ENCODE measurements at regions not wholly inside any gene's neighbourhood (a gene's known extent, or its start where the extent isn't known, plus 50 kb on each side); places are given as distances from the start of the nearest gene placed in this dataset.

GRCh38 chr2:65678779-65679391 lies 246.5 kb upstream of the SPRED2 start:
- Histone ChIP-seq H3K9me3 (no peaks in the 10 kb centered on the region), H3K27me3 (no peaks in the 10 kb centered on the region), H3K27ac (no peak overlapping the region), H3K4me1 (no peaks in the 10 kb centered on the region), H3K4me3 (replicated peaks in 1 of 3) (no peak overlapping the region), H3K36me3 (no peaks in the 10 kb centered on the region)
- no peak for DNase-seq
- 89 to 92% methylated on average over 5 of the region's 5 CpGs for WGBS, 2 donors
- intact Hi-C loops (cut with DNase I), result no loop called here
- TF ChIP-seq CTCF (IDR thresholded peaks at IDR 0.05), result no peak
- TF ChIP-seq POLR2A (IDR thresholded peaks at IDR 0.05), result no peak

GRCh38 chr2:65675350-65675749 lies 243.0 kb upstream of the SPRED2 start:
- TF ChIP-seq POLR2A (IDR thresholded peaks at IDR 0.05) (no peak), CTCF (IDR thresholded peaks at IDR 0.05) (no peak)
- Histone ChIP-seq H3K4me3 (replicated peaks in 1 of 3) (no peak overlapping the region), H3K27me3 (no peaks in the 10 kb centered on the region), H3K4me1 (no peaks in the 10 kb centered on the region), H3K36me3 (no peaks in the 10 kb centered on the region), H3K27ac (no peak overlapping the region), H3K9me3 (no peaks in the 10 kb centered on the region)
- intact Hi-C loops (cut with DNase I), result no loop called here
- no peak for DNase-seq
- WGBS, 2 donors, result 94 to 95% methylated on average over 4 of the region's 4 CpGs

- DNase-seq, result no peak
- no peaks in the 10 kb centered on the region for H3K36me3 ChIP-seq
- no peak overlapping the region for H3K27ac ChIP-seq
- H3K4me1 ChIP-seq, result no peaks in the 10 kb centered on the region
- 18 to 80% methylated on average over 2 of the region's 2 CpGs for WGBS, 2 donors
- TF ChIP-seq CTCF (IDR thresholded peaks at IDR 0.05) (no peak), POLR2A (IDR thresholded peaks at IDR 0.05) (no peak)
- intact Hi-C loops (cut with DNase I), result no loop called here
- H3K27me3 ChIP-seq, result no peaks in the 10 kb centered on the region
- H3K9me3 ChIP-seq, result no peaks in the 10 kb centered on the region
- H3K4me3 ChIP-seq (replicated peaks in 1 of 3), result no peak overlapping the region
These were observed 239.4 kb upstream of the SPRED2 start for GRCh38 chr2:65671670-65672242.

GRCh38 chr2:65669574-65669973 lies 237.2 kb upstream of the SPRED2 start:
- no peaks in the 10 kb centered on the region for H3K4me1 ChIP-seq
- H3K9me3 ChIP-seq, result no peaks in the 10 kb centered on the region
- TF ChIP-seq CTCF (IDR thresholded peaks at IDR 0.05) (no peak), POLR2A (IDR thresholded peaks at IDR 0.05) (no peak)
- 95 to 98% methylated on average over 2 of the region's 2 CpGs for WGBS, 2 donors
- H3K27me3 ChIP-seq, result no peaks in the 10 kb centered on the region
- intact Hi-C loops (cut with DNase I), result no loop called here
- H3K36me3 ChIP-seq, result no peaks in the 10 kb centered on the region
- no peak overlapping the region for H3K4me3 ChIP-seq (replicated peaks in 1 of 3)
- no peak overlapping the region for H3K27ac ChIP-seq
- no peak for DNase-seq

- Histone ChIP-seq H3K27me3 (no peaks in the 10 kb centered on the region), H3K9me3 (no peaks in the 10 kb centered on the region), H3K4me1 (no peaks in the 10 kb centered on the region), H3K36me3 (no peaks in the 10 kb centered on the region), H3K27ac (no peak overlapping the region), H3K4me3 (replicated peaks in 1 of 3) (no peak overlapping the region)
- intact Hi-C loops (cut with DNase I), result no loop called here
- DNase-seq, result no peak
- no peak for TF ChIP-seq POLR2A (IDR thresholded peaks at IDR 0.05)
- TF ChIP-seq CTCF (IDR thresholded peaks at IDR 0.05), result no peak
These were observed 236.3 kb upstream of the SPRED2 start for GRCh38 chr2:65668744-65669143.
